HG03565 (cell line): ENCODE measurements at regions not wholly inside any gene's neighbourhood (a gene's known extent, or its start where the extent isn't known, plus 50 kb on each side); places are given as distances from the start of the nearest gene placed in this dataset.
"Not testable (repeated sequence)": the region's sequence is repeated elsewhere in the genome, so short reads cannot be mapped to it uniquely, and the experiment has no call there.

ENCODE experiments used
- ATAC-seq: cut with Tn5 transposase; IDR thresholded peaks from one replicate; pipeline ENCODE4 v1.9.1; 2021; ENCODE audit warnings: mild to moderate bottlenecking, moderate library complexity; ENCODE audit not compliant: unreplicated experiment

GRCh38 chr5:104177651-104178050 lies 615.1 kb upstream of the NUDT12 start:
- no peak for ATAC-seq

- no peak for ATAC-seq
Measured at GRCh38 chr5:104172976-104173375, 610.4 kb upstream of the NUDT12 start.

GRCh38 chr5:104171958-104172690 lies 609.5 kb upstream of the NUDT12 start:
- ATAC-seq, result no peak

- no peak for ATAC-seq
Measured at GRCh38 chr5:104170926-104171325, 608.3 kb upstream of the NUDT12 start.

- ATAC-seq, result no peak
Measured at GRCh38 chr5:104146652-104147051, 584.1 kb upstream of the NUDT12 start.

- no peak for ATAC-seq
Measured at GRCh38 chr5:104139840-104140239, 577.3 kb upstream of the NUDT12 start.

- no peak for ATAC-seq
Measured at GRCh38 chr5:104130320-104130719, 567.7 kb upstream of the NUDT12 start.

GRCh38 chr5:104128348-104128747 lies 565.8 kb upstream of the NUDT12 start:
- ATAC-seq, result no peak

GRCh38 chr5:104126980-104127379 lies 564.4 kb upstream of the NUDT12 start:
- no peak for ATAC-seq

GRCh38 chr5:104119529-104119928 lies 556.9 kb upstream of the NUDT12 start:
- ATAC-seq, result no peak

- no peak for ATAC-seq
Measured at GRCh38 chr5:104111632-104112031, 549.0 kb upstream of the NUDT12 start.

- no peak for ATAC-seq
Measured at GRCh38 chr5:104096451-104096850, 533.9 kb upstream of the NUDT12 start.

GRCh38 chr5:104095527-104095926 lies 532.9 kb upstream of the NUDT12 start:
- ATAC-seq, result no peak

- no peak for ATAC-seq
Measured at GRCh38 chr5:104088876-104089778, 526.5 kb upstream of the NUDT12 start.

- ATAC-seq, result no peak
Measured at GRCh38 chr5:104084896-104085295, 522.3 kb upstream of the NUDT12 start.

GRCh38 chr5:104082754-104083153 lies 520.2 kb upstream of the NUDT12 start:
- no peak for ATAC-seq

GRCh38 chr5:104081232-104081631 lies 518.6 kb upstream of the NUDT12 start:
- no peak for ATAC-seq

- ATAC-seq, result no peak
Measured at GRCh38 chr5:104080646-104081175, 518.1 kb upstream of the NUDT12 start.

- ATAC-seq, result not testable (repeated sequence)
Measured at GRCh38 chr5:104079861-104080645, 517.5 kb upstream of the NUDT12 start.

GRCh38 chr5:104071887-104072286 lies 509.3 kb upstream of the NUDT12 start:
- no peak for ATAC-seq
